ENCODE measurements at regions not wholly inside any gene's neighbourhood (a gene's known extent, or its start where the extent isn't known, plus 50 kb on each side); places are given as distances from the start of the nearest gene placed in this dataset.

DNA sequence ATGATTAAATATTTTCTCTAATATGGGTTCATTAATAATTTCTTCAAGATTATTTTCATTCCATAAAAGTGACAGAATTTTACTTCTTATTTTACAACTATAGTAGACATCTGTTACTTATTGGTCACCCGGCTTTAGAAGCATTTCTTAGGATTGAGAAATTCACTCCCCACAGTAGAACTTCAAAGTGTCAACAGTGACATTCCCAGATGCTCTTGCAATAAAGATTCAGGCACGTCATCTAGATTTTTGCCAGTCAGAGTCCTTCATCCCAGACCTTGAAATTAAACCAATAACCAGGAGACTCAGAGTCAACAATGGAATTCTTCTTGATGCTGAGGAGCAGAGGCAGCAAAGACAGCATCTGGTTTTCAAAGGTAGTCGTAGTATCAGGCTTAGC, 190.8 kb downstream of the VGLL3 start:
- H3K9me3 ChIP-seq (ENCODE audit: control insufficient read depth, insufficient read depth, low read depth, low read length): no peaks in the 10 kb centered on the region
- ChIA-PET CTCF (no interaction called here), POLR2A (no interaction called here)
- no peaks in the 10 kb centered on the region for H3K27me3 ChIP-seq (ENCODE audit: control insufficient read depth, insufficient read depth, low read length)
- H3K36me3 ChIP-seq (ENCODE audit: control insufficient read depth, insufficient read depth, low read length): no peaks in the 10 kb centered on the region
- no peak overlapping the region for H3K27ac ChIP-seq (ENCODE audit: low read length)
- in situ Hi-C loops (cut with HindIII; ENCODE audit: low pct_unique_long_range_greater_than_20kb, low sequenced_read_pairs) (no loop called here), intact Hi-C loops (cut with micrococcal nuclease; ENCODE audit: unreplicated experiment) (no loop called here)
- DNase-seq (ENCODE audit: low read depth, low spot score) (no peak), ATAC-seq (no peak)
- TF ChIP-seq TCF7L2 (IDR thresholded peaks at IDR 0.05; ENCODE audit: low read depth, low read length) (no peak), CTCF (IDR thresholded peaks at IDR 0.05) (no peak), SIN3A (IDR thresholded peaks at IDR 0.05; ENCODE audit: borderline replicate concordance, insufficient read depth, low read depth, low read length) (no peak), POLR2AphosphoS5 (IDR thresholded peaks at IDR 0.05; ENCODE audit: low read depth, low read length) (no peak), REST (IDR thresholded peaks at IDR 0.05; ENCODE audit: insufficient read depth in 1 of 2, low read depth in 2 of 2, low read length in 1 of 2) (no peak)
- no peak overlapping the region for H3K4me3 ChIP-seq (ENCODE audit: low read depth in 2 of 2, low read length in 2 of 2)
- BruUV-seq (replicated peaks): no TSS peak
- no peaks in the 10 kb centered on the region for H3K4me1 ChIP-seq (ENCODE audit: control insufficient read depth, insufficient read depth, low read length)

- no peak for DNase-seq (ENCODE audit: low read depth, low spot score)
- BruUV-seq (replicated peaks): no TSS peak
- ChIA-PET CTCF (no interaction called here), POLR2A (no interaction called here)
- no peak overlapping the region for H3K27ac ChIP-seq (ENCODE audit: low read length)
- TF ChIP-seq SIN3A (IDR thresholded peaks at IDR 0.05; ENCODE audit: borderline replicate concordance, insufficient read depth, low read depth, low read length): no peak
- TF ChIP-seq CTCF (IDR thresholded peaks at IDR 0.05): no peak
- no peak for TF ChIP-seq POLR2AphosphoS5 (IDR thresholded peaks at IDR 0.05; ENCODE audit: low read depth, low read length)
- TF ChIP-seq REST (IDR thresholded peaks at IDR 0.05; ENCODE audit: insufficient read depth in 1 of 2, low read depth in 2 of 2, low read length in 1 of 2): no peak
- TF ChIP-seq TCF7L2 (IDR thresholded peaks at IDR 0.05; ENCODE audit: low read depth, low read length): no peak
- no peaks in the 10 kb centered on the region for H3K27me3 ChIP-seq (ENCODE audit: control insufficient read depth, insufficient read depth, low read length)
- no peak for ATAC-seq
- intact Hi-C loops (cut with micrococcal nuclease; ENCODE audit: unreplicated experiment) (no loop called here), in situ Hi-C loops (cut with HindIII; ENCODE audit: low pct_unique_long_range_greater_than_20kb, low sequenced_read_pairs) (no loop called here)
- no peaks in the 10 kb centered on the region for H3K4me1 ChIP-seq (ENCODE audit: control insufficient read depth, insufficient read depth, low read length)
- H3K36me3 ChIP-seq (ENCODE audit: control insufficient read depth, insufficient read depth, low read length): no peaks in the 10 kb centered on the region
- H3K9me3 ChIP-seq (ENCODE audit: control insufficient read depth, insufficient read depth, low read depth, low read length): no peaks in the 10 kb centered on the region
- no peak overlapping the region for H3K4me3 ChIP-seq (ENCODE audit: low read depth in 2 of 2, low read length in 2 of 2)
These were observed 193.0 kb downstream of the VGLL3 start for GRCh38 chr3:86797946-86798345.

Data from Panc1 (cell line).